Bone marrow (tissue), 2 donors: ENCODE measurements at regions not wholly inside any gene's neighbourhood (a gene's known extent, or its start where the extent isn't known, plus 50 kb on each side); places are given as distances from the start of the nearest gene placed in this dataset.

ENCODE experiments used
- DNase-seq, 2 donors: peaks; one replicate each; lab custom pipeline; 2025; lab: John Stamatoyannopoulos, UW

- no peak for DNase-seq
Measured at GRCh38 chr13:82817133-82817532, 1065.1 kb downstream of the SLITRK1 start.

- DNase-seq, result no peak
Measured at GRCh38 chr13:82815791-82816190, 1066.5 kb downstream of the SLITRK1 start.

- no peak for DNase-seq
Measured at GRCh38 chr13:82803341-82803740, 1078.9 kb downstream of the SLITRK1 start.

- no peak for DNase-seq
Measured at GRCh38 chr13:82802528-82802927, 1079.7 kb downstream of the SLITRK1 start.

GRCh38 chr13:82800391-82800790 lies 1081.9 kb downstream of the SLITRK1 start:
- DNase-seq, result no peak

- no peak for DNase-seq
Measured at GRCh38 chr13:82797876-82798275, 1084.4 kb downstream of the SLITRK1 start.

- no peak for DNase-seq
Measured at GRCh38 chr13:82791035-82791434, 1091.2 kb downstream of the SLITRK1 start.

- no peak for DNase-seq
Measured at GRCh38 chr13:82772816-82773215, 1109.5 kb downstream of the SLITRK1 start.

- DNase-seq, result no peak
Measured at GRCh38 chr13:82766732-82767321, 1115.4 kb downstream of the SLITRK1 start.

- no peak for DNase-seq
Measured at GRCh38 chr13:82758044-82758443, 1124.2 kb downstream of the SLITRK1 start.

- no peak for DNase-seq
Measured at GRCh38 chr13:82751206-82751605, 1131.1 kb downstream of the SLITRK1 start.

GRCh38 chr13:82749551-82749950 lies 1132.7 kb downstream of the SLITRK1 start:
- no peak for DNase-seq

GRCh38 chr13:82747958-82748357 lies 1134.3 kb downstream of the SLITRK1 start:
- DNase-seq, result no peak

- no peak for DNase-seq
Measured at GRCh38 chr13:82747291-82747690, 1135.0 kb downstream of the SLITRK1 start.

- DNase-seq, result no peak
Measured at GRCh38 chr13:82740442-82740841, 1141.8 kb downstream of the SLITRK1 start.

- no peak for DNase-seq
Measured at GRCh38 chr13:82739881-82740280, 1142.4 kb downstream of the SLITRK1 start.

- no peak for DNase-seq
Measured at GRCh38 chr13:82729401-82729800, 1152.9 kb downstream of the SLITRK1 start.

- no peak for DNase-seq
Measured at GRCh38 chr13:82720986-82721385, 1161.3 kb downstream of the SLITRK1 start.

- DNase-seq, result no peak
Measured at GRCh38 chr13:82719987-82720386, 1162.3 kb downstream of the SLITRK1 start.

- no peak for DNase-seq
Measured at GRCh38 chr13:82717249-82717648, 1165.0 kb downstream of the SLITRK1 start.

GRCh38 chr13:82713687-82714405 lies 1168.4 kb downstream of the SLITRK1 start:
- no peak for DNase-seq

GRCh38 chr13:82702513-82702912 lies 1179.8 kb downstream of the SLITRK1 start:
- no peak for DNase-seq

GRCh38 chr13:82701020-82701419 lies 1181.3 kb downstream of the SLITRK1 start:
- DNase-seq, result no peak

GRCh38 chr13:82698941-82699340 lies 1183.3 kb downstream of the SLITRK1 start:
- no peak for DNase-seq
